Ishikawa (cell line): ENCODE measurements at regions not wholly inside any gene's neighbourhood (a gene's known extent, or its start where the extent isn't known, plus 50 kb on each side); places are given as distances from the start of the nearest gene placed in this dataset.

Experiments
- CEBPB ChIP-seq: IDR thresholded peaks from 2 replicates; pipeline ENCODE4 v1.6.1; 2012
- CREB1 ChIP-seq: IDR thresholded peaks from 2 replicates; pipeline ENCODE4 v1.6.1; 2012; ENCODE audit warnings: low read depth
- EGR1 ChIP-seq: IDR thresholded peaks from 2 replicates; pipeline ENCODE4 v1.6.1; 2012
- EP300 ChIP-seq: IDR thresholded peaks from 2 replicates; pipeline ENCODE4 v1.6.1; 2012; ENCODE audit warnings: borderline replicate concordance
- FOXM1 ChIP-seq: IDR thresholded peaks from 2 replicates; pipeline ENCODE4 v1.6.1; 2012; ENCODE audit warnings: low read depth, borderline replicate concordance
- NFIC ChIP-seq: IDR thresholded peaks from 2 replicates; pipeline ENCODE4 v1.6.1; 2012
- RAD21 ChIP-seq: IDR thresholded peaks from 2 replicates; pipeline ENCODE4 v1.6.1; 2012; ENCODE audit warnings: low read depth
- TAF1 ChIP-seq: IDR thresholded peaks from 2 replicates; pipeline ENCODE4 v1.6.1; 2012; ENCODE audit warnings: low read depth, mild to moderate bottlenecking
- TCF12 ChIP-seq: IDR thresholded peaks from 2 replicates; pipeline ENCODE4 v1.6.1; 2012; ENCODE audit warnings: low read depth
- TEAD4 ChIP-seq: IDR thresholded peaks from 2 replicates; pipeline ENCODE4 v1.6.1; 2012
- YY1 ChIP-seq: IDR thresholded peaks from 2 replicates; pipeline ENCODE4 v1.6.1; 2012; ENCODE audit warnings: low read depth
- ZBTB7A ChIP-seq: IDR thresholded peaks from 2 replicates; pipeline ENCODE4 v1.6.1; 2012; ENCODE audit warnings: low read depth
- TF ChIP-seq, protein P1 (sequence below): IDR thresholded peaks from 2 replicates; pipeline ENCODE4 v1.6.1; 2012; ENCODE audit warnings: low read depth, mild to moderate bottlenecking
- TF ChIP-seq, protein P2 (sequence below): IDR thresholded peaks from 2 replicates; pipeline ENCODE4 v1.6.1; 2012
- TF ChIP-seq, protein P3 (sequence below): IDR thresholded peaks from 2 replicates; pipeline ENCODE4 v1.6.1; 2012

DNA sequence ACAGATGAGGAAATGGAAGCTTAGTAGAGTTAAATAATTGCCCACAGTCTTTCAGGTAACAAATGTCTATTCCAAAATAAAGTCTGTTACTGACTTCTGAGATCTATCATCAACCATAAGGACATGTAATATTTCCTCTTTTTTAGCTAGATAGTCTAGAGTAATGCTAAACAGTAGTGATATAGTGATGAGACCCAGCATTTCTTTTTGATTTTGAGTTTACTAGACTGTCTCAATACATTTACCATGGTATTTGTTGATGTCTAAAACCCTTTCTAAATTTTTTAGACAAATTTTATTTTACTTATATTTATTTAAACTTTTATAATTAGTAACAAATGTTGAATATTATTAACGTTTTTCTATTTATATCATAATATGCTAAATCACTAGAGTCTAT is 465.1 kb upstream of the SLIT2 start:
- no peak for TF ChIP-seq EGR1
- no peak for TF ChIP-seq FOXM1
- no peak for TF ChIP-seq NFIC
- no peak for TF ChIP-seq TAF1
- no peak for TF ChIP-seq TEAD4

DNA sequence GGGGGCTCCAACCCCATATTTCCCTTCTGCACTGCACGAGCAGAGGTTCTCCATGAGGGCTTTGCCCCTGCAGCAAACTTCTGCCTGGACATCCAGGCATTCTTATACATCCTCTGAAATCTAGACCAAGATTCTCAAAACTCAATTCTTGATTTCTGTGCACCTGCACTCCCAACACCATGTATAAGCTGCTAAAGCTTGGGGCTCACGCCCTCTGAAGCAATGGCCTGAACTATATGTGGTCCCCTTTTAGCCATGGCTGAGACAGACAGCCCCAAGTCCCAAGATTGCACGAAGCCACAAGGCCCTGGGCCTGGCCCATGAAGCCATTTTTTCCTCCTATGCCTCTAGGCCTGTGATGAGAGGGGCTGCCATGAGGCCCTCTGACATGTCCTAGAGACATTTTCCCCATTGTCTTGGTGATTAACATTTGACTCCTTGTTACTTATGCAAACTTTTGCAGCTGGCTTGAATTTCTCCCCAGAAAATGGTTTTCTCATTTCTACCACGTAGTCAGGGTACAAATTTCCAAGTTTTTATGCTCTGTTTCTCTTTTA is 468.0 kb upstream of the SLIT2 start:
- no peak for TF ChIP-seq FOXM1
- TF ChIP-seq EGR1, result no peak
- TF ChIP-seq TEAD4, result no peak
- TF ChIP-seq RAD21, result no peak

DNA sequence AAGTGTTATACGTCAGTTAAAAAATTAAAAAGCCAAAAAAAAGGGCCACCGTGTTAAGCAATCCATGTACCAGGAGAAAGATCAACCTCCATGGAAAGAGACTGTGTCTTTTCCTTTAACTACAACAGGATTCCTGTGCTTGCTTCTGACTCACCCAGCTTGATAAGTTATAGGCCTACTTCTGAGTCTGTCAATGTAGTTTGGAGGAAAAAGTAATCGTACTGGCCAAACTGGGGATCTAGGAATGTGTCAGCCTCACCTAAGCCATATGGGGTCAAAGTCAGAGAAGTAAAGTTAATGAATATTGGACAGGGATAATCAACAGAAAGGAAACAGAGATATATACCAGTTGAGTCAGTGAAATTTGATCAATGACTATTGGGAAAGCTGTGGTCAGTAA is 470.8 kb upstream of the SLIT2 start:
- no peak for TF ChIP-seq NFIC
- no peak for TF ChIP-seq TEAD4
- no peak for TF ChIP-seq TCF12
- no peak for TF ChIP-seq ZBTB7A
- TF ChIP-seq, protein P1, sequence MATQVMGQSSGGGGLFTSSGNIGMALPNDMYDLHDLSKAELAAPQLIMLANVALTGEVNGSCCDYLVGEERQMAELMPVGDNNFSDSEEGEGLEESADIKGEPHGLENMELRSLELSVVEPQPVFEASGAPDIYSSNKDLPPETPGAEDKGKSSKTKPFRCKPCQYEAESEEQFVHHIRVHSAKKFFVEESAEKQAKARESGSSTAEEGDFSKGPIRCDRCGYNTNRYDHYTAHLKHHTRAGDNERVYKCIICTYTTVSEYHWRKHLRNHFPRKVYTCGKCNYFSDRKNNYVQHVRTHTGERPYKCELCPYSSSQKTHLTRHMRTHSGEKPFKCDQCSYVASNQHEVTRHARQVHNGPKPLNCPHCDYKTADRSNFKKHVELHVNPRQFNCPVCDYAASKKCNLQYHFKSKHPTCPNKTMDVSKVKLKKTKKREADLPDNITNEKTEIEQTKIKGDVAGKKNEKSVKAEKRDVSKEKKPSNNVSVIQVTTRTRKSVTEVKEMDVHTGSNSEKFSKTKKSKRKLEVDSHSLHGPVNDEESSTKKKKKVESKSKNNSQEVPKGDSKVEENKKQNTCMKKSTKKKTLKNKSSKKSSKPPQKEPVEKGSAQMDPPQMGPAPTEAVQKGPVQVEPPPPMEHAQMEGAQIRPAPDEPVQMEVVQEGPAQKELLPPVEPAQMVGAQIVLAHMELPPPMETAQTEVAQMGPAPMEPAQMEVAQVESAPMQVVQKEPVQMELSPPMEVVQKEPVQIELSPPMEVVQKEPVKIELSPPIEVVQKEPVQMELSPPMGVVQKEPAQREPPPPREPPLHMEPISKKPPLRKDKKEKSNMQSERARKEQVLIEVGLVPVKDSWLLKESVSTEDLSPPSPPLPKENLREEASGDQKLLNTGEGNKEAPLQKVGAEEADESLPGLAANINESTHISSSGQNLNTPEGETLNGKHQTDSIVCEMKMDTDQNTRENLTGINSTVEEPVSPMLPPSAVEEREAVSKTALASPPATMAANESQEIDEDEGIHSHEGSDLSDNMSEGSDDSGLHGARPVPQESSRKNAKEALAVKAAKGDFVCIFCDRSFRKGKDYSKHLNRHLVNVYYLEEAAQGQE, result no peak
- TF ChIP-seq, protein P2, sequence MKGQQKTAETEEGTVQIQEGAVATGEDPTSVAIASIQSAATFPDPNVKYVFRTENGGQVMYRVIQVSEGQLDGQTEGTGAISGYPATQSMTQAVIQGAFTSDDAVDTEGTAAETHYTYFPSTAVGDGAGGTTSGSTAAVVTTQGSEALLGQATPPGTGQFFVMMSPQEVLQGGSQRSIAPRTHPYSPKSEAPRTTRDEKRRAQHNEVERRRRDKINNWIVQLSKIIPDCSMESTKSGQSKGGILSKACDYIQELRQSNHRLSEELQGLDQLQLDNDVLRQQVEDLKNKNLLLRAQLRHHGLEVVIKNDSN, result no peak
- TF ChIP-seq YY1, result no peak
- no peak for TF ChIP-seq CEBPB
- no peak for TF ChIP-seq FOXM1
- TF ChIP-seq CREB1, result no peak
- TF ChIP-seq TAF1, result no peak
- no peak for TF ChIP-seq EP300

DNA sequence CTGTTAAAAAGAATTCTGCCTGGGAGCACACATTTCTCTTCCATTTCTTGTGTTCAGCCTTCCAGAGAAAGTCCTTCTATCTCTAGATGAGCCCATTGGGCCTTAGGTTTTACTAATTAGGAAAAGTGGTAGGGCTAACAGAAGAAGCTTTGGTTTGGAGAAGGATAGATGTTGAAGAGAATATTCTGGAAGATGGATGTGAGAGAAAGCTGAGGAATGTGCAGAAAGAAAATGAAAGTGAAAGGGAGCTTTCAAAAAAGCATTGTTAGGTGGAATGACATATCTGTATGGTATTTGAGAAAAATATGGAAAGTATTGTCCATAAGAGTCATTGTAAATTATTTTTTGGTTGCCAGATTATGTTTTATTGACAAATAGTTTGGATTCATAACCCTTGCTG is 474.8 kb upstream of the SLIT2 start:
- TF ChIP-seq EP300, result peak; percentile 69
- TF ChIP-seq, protein P1, result no peak
- TF ChIP-seq TEAD4, result peak; percentile 18; the same call in 1 of the 2 replicates
- TF ChIP-seq FOXM1, result peak; percentile 52; the same call in 1 of the 2 replicates
- peak; percentile 32; the same call in 1 of the 2 replicates for TF ChIP-seq NFIC

DNA sequence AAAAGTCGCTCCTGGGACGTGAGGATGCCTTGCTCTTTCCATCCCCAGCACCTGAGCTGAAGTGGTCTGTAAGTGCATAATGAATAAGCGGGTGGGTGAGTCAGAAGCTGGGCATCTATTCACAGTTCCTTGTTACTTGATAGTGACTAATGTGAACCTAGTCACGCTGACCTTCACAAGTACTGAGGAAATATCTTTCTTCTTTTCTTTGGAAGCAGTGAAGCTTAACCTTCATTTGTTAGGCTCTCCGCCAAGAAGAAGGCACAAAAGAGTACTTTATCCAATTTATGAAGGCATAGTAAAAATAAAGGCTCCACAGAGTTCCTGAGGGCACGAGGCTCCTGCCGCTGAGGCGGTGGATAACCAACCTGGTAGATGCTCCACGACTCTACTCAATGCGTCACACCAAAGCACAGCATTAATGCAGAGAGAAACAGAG is 475.7 kb upstream of the SLIT2 start:
- no peak for TF ChIP-seq EGR1
- peak; percentile 98 for TF ChIP-seq TCF12
- TF ChIP-seq RAD21, result peak; percentile 18; the same call in 1 of the 2 replicates
- TF ChIP-seq YY1, result peak; percentile 36; the same call in 1 of the 2 replicates
- TF ChIP-seq EP300, result peak; percentile 99
- TF ChIP-seq, protein P1, result 0 out of 2 replicates have a peak, but pooled peaks have one; percentile 8
- TF ChIP-seq, protein P3, sequence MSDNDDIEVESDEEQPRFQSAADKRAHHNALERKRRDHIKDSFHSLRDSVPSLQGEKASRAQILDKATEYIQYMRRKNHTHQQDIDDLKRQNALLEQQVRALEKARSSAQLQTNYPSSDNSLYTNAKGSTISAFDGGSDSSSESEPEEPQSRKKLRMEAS, result peak; percentile 76
- peak; percentile 97 for TF ChIP-seq NFIC
- peak; percentile 71 for TF ChIP-seq CEBPB
- peak; percentile 96 for TF ChIP-seq TEAD4
- TF ChIP-seq ZBTB7A, result no peak
- TF ChIP-seq CREB1, result peak; percentile 33; the same call in 1 of the 2 replicates
- TF ChIP-seq FOXM1, result peak; percentile 96
- no peak for TF ChIP-seq TAF1
- TF ChIP-seq, protein P2, result 0 out of 2 replicates have a peak, but pooled peaks have one; percentile 31
